AG10803 (cell line): ENCODE measurements at regions not wholly inside any gene's neighbourhood (a gene's known extent, or its start where the extent isn't known, plus 50 kb on each side); places are given as distances from the start of the nearest gene placed in this dataset.

ENCODE experiments used
- DNase-seq: peaks from one replicate; pipeline ENCODE4 v3.0.0; 2010; ENCODE audit warnings: low read depth
- H3K4me3 ChIP-seq: 2 replicates; pipeline ENCODE4 v1.5.1; 2011; ENCODE audit warnings: mild to moderate bottlenecking, low read length, control low read depth
- TF ChIP-seq, protein P1 (sequence below): conservative IDR thresholded peaks from 2 replicates; pipeline ENCODE4 v1.5.1; 2011; ENCODE audit warnings: mild to moderate bottlenecking, low read length, control low read depth, inconsistent platforms

DNA sequence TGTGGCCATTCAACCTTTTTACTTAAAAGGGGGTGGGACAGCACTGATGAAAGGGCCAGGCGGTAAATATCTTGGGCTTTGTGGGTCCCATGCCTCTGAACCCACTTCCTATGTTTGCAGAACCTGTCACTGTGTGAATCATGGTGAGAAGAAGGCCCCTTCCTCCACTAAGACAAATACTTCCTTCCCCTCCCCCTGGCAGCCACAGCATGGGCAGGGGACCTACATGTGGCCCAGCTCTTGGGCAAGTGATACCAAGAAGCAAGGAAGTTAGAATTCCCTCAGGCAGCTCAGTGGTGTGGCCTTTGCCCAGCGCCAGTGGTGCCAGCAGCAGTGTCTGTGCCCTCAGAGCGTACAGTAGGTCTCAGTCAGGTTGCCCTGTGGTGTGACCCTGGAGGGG is 168.6 kb downstream of the TRIM33 start:
- no peak overlapping the region for H3K4me3 ChIP-seq
- DNase-seq: no peak
- TF ChIP-seq, protein P1, sequence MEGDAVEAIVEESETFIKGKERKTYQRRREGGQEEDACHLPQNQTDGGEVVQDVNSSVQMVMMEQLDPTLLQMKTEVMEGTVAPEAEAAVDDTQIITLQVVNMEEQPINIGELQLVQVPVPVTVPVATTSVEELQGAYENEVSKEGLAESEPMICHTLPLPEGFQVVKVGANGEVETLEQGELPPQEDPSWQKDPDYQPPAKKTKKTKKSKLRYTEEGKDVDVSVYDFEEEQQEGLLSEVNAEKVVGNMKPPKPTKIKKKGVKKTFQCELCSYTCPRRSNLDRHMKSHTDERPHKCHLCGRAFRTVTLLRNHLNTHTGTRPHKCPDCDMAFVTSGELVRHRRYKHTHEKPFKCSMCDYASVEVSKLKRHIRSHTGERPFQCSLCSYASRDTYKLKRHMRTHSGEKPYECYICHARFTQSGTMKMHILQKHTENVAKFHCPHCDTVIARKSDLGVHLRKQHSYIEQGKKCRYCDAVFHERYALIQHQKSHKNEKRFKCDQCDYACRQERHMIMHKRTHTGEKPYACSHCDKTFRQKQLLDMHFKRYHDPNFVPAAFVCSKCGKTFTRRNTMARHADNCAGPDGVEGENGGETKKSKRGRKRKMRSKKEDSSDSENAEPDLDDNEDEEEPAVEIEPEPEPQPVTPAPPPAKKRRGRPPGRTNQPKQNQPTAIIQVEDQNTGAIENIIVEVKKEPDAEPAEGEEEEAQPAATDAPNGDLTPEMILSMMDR: no peak

DNA sequence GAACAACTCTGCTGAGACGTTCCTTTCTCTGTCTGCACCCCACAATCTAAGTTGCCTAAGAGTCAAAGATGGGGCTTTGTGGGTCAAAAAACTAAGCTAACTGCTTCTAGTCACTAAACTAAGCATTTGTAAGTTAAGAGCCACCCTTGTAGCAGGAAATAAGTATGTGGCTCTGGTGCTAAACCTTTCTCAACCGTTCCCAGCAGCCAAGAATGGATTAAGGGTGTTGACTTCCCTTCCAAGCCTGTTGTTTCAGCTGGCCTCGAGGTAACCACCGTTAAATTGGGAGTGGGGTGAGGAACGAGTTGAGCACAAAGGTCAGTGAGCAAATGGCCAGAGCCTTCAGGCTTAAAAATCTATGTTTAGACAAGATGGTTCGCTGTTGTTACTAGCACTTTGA is 169.1 kb downstream of the TRIM33 start:
- DNase-seq: no peak
- no peak overlapping the region for H3K4me3 ChIP-seq
- TF ChIP-seq, protein P1: no peak

DNA sequence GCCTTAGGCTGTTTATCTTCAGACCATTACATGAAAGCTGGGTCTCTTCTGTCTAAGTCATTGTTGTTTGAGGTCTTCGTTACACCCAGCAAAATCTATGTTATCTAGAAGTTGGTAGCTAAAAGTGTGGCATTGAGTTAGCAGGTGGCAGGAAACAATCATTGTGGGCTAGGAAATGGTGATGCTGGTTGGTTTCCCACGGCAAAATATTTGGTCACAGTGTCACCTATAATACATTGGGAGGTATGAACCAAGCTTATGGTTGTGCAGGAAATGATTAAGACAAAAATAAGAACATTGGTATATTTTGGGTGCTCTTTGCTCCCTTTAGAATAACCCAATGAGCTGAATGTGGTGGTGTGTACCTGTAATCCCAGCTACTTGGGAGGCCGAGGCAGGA is 169.7 kb downstream of the TRIM33 start:
- TF ChIP-seq, protein P1: no peak
- H3K4me3 ChIP-seq: no peak overlapping the region
- DNase-seq: no peak

DNA sequence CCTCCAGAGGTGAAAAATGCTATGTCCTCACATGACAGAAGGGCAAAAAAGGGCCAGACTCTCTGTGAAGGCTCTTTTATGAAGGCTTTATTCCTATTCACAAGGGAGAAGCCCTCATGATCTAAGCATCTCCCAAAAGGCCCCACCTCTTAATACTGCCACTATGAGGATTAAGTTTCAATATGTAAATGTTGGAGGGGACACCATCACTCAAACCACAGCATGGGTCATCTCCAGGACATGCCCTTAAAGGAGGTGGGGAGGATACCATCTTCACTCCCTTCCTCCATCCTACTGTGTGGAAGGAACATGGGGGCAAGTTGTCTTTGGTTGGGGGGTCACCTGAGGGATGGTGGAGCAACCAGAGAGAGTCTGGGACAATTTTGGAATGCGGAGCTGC is 170.1 kb downstream of the TRIM33 start:
- no peak for DNase-seq
- TF ChIP-seq, protein P1: no peak
- H3K4me3 ChIP-seq: no peak overlapping the region

DNA sequence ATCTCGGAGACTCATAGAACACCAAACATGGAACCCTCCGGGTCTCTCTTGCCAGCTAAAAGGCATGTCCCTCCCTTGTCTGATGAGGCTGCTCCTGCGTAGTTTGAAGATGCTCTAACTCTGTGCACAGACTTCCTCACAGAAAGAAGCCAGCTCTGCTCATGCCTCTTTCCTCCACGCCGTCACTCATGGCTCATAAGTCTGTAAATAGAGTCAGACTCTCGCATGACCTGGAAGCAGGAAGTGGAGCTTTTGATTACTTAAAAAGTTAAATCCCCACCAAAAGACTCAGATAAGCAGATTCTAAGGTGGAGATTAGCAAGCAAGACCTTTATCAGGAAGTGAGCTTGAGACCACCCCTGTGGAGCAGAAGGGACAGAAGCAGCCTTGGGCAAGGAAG is 171.6 kb downstream of the TRIM33 start:
- no peak for DNase-seq
- no peak overlapping the region for H3K4me3 ChIP-seq
- TF ChIP-seq, protein P1: no peak

DNA sequence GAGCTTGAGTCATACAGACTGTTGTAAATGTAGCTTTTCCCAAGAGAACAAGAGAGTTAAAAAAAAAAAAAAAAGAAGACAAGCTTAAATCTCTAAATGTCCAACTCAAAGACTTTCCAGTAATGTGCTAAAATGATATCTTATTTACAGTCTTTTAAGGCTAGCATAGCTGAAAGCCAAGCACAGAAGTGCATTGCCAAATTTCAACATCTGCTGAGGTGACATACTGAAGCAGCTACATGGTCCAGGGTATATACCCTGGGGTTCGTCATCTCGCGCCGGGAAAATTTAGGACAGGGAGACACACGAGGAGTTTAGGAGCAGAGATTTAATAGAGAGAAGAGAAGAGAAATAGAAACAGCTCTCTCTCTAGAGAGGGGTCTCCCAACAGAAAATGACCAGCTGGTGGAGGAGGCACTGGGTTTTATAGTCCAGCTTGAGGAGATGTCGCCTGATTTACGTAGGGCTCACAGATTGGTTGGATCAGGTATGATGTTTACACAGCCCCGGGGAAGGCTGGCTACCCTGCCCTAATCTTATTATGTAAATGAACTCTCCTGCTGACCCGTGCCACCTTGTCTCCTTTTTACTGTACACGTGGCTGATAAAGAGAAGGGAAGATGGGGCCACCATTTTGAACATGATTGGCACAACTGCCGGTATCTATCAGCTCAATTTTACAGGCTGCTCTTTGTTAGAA is 172.7 kb downstream of the TRIM33 start:
- DNase-seq: no peak
- TF ChIP-seq, protein P1: no peak
- no peak overlapping the region for H3K4me3 ChIP-seq

DNA sequence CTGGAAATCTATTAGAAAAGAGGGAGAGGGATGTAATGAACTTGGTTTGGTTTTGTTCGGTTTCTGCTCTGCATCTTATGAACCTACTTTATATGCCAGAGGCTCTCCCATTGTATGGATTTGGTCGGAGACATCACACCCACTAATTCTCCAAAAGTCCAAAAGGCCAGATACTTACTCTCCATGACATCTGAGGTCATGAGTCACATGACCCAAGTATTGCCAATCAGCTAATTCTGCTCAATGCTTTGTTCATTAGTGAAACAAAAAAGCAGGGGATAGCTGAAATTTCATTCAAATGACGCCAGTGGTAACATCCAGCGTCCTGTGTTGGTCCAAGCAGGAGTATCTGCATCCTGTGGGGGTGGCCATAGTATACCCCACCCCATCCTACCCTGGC is 173.6 kb downstream of the TRIM33 start:
- TF ChIP-seq, protein P1: no peak
- no peak for DNase-seq
- no peak overlapping the region for H3K4me3 ChIP-seq
